RWPE2 (cell line): ENCODE measurements at regions not wholly inside any gene's neighbourhood (a gene's known extent, or its start where the extent isn't known, plus 50 kb on each side); places are given as distances from the start of the nearest gene placed in this dataset.
"Not testable (repeated sequence)": the region's sequence is repeated elsewhere in the genome, so short reads cannot be mapped to it uniquely, and the experiment has no call there.

Experiments used
- ATAC-seq: fragments of 200-7000 bp; cut with Tn5 transposase; 3 replicates; pipeline ENCODE4 v1.9.1; 2021; ENCODE audit warnings: low read depth
- DNase-seq: peaks from one replicate; pipeline ENCODE4 v3.0.0-alpha.2; 2020; ENCODE audit warnings: low spot score
- H3K27ac ChIP-seq: fragments of 450-650 bp; 2 replicates; pipeline ENCODE4 v1.5.1; 2017; ENCODE audit warnings: mild to moderate bottlenecking; ENCODE audit not compliant: poor library complexity, severe bottlenecking
- H3K27me3 ChIP-seq: fragments of 250-450 bp; sonication (Bioruptor Pico); 2 replicates; pipeline ENCODE4 v1.5.1; 2021; ENCODE audit warnings: mild to moderate bottlenecking, moderate library complexity; ENCODE audit not compliant: insufficient read depth, poor library complexity, severe bottlenecking
- H3K36me3 ChIP-seq: fragments of 250-450 bp; sonication (Bioruptor Pico); 2 replicates; pipeline ENCODE4 v1.5.1; 2020; ENCODE audit warnings: low read depth, mild to moderate bottlenecking, moderate library complexity
- H3K4me1 ChIP-seq: fragments of 250-450 bp; sonication (Bioruptor Pico); 2 replicates; pipeline ENCODE4 v1.5.1; 2021; ENCODE audit warnings: mild to moderate bottlenecking, moderate library complexity; ENCODE audit not compliant: insufficient read depth, poor library complexity, severe bottlenecking
- H3K4me3 ChIP-seq: fragments of 250-450 bp; sonication (Bioruptor Pico); 2 replicates; pipeline ENCODE4 v1.5.1; 2021; ENCODE audit warnings: mild to moderate bottlenecking, moderate library complexity; ENCODE audit not compliant: severe bottlenecking
- H3K9me3 ChIP-seq: fragments of 250-450 bp; sonication (Bioruptor Pico); 2 replicates; pipeline ENCODE4 v1.5.1; 2021; ENCODE audit warnings: mild to moderate bottlenecking, moderate library complexity; ENCODE audit not compliant: severe bottlenecking
- CTCF ChIP-seq: fragments of 450-650 bp; IDR thresholded peaks from one replicate; pipeline ENCODE4 v1.5.1; 2017; ENCODE audit warnings: mild to moderate bottlenecking, moderate library complexity; ENCODE audit not compliant: poor library complexity, severe bottlenecking

DNA sequence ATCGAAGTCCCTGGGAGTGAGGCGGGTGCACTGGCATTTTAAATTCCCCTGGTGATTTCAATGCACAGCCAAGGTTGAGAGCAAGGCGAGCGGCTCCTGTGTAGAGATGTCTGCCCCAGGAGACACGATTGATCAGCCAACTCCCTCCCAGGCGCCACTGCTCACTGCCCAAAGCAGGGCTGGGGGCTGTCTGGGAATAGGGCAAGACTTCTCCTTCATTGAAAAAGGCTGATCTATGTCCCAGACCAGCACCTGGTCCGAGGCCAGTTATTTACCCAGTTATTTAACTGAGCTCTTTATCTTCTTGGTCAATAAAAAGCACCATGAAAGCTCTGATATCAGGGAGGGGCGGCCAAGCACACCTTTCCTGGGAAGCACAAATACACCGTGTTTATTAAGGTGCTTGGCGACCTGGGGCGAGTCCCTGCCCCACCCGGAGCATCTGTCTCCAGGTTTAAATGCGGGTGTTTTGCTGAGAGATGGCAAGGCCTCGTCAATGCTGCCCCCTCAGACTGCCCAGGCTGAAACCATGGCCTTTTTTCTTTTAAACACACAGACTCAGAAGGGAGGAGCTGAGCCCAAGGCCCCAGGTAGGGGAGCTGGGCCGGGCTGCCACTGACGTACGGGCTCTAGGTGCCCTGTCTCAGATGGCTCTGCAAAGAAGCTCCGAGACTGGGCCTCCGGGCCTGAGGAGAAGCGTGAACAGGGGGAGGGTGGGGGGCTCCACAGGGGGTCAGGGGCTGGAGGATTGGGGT is 73.9 kb upstream of the HPCAL1 start:
- Histone ChIP-seq H3K27me3 (no peaks in the 10 kb centered on the region), H3K4me1 (no peaks in the 10 kb centered on the region), H3K4me3 (no peak overlapping the region), H3K9me3 (no peaks in the 10 kb centered on the region), H3K36me3 (no peaks in the 10 kb centered on the region), H3K27ac (no peak overlapping the region)
- no peak for ATAC-seq
- no peak for TF ChIP-seq CTCF
- DNase-seq: no peak

GRCh38 chr2:10229462-10230099 is 73.1 kb upstream of the HPCAL1 start:
- Histone ChIP-seq H3K27ac (no peak overlapping the region), H3K27me3 (no peaks in the 10 kb centered on the region), H3K4me1 (no peaks in the 10 kb centered on the region), H3K9me3 (no peaks in the 10 kb centered on the region), H3K36me3 (no peaks in the 10 kb centered on the region), H3K4me3 (no peak overlapping the region)
- ATAC-seq: no peak
- no peak for DNase-seq
- no peak for TF ChIP-seq CTCF

DNA sequence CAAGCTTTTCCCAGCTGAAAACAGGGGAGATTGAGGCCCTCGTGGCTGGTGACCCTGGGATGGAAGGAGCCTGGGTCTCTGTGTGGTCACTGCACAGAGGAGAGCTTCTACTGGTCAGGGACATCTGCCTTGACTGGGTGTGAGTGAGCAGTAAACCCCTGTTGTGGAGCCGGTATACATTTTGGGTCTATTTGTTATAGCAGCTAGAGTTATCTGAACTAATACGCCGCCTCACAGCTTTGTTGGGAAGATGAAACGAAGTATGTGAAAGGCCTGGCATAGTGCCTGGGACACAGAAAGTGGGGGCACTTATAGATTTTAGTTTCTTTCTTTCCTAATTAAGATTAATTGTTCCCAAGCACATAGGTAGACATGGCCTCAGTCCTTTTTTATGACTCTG is 72.2 kb upstream of the HPCAL1 start:
- TF ChIP-seq CTCF: no peak
- Histone ChIP-seq H3K36me3 (no peaks in the 10 kb centered on the region), H3K4me1 (no peaks in the 10 kb centered on the region), H3K27ac (no peak overlapping the region), H3K9me3 (no peaks in the 10 kb centered on the region), H3K27me3 (no peaks in the 10 kb centered on the region), H3K4me3 (no peak overlapping the region)
- DNase-seq (no peak), ATAC-seq (no peak)

- not testable (repeated sequence) for H3K36me3 ChIP-seq, H3K27ac ChIP-seq, H3K9me3 ChIP-seq, DNase-seq, H3K4me3 ChIP-seq, H3K27me3 ChIP-seq, ATAC-seq, H3K4me1 ChIP-seq
Measured at GRCh38 chr2:10230921-10231320, 71.8 kb upstream of the HPCAL1 start.

GRCh38 chr2:10231551-10232085 is 71.1 kb upstream of the HPCAL1 start:
- Histone ChIP-seq H3K4me3 (no peak overlapping the region), H3K9me3 (no peaks in the 10 kb centered on the region), H3K36me3 (no peaks in the 10 kb centered on the region), H3K4me1 (no peaks in the 10 kb centered on the region), H3K27me3 (no peaks in the 10 kb centered on the region), H3K27ac (no peak overlapping the region)
- no peak for TF ChIP-seq CTCF
- ATAC-seq (no peak), DNase-seq (peak; percentile 24)
